Heart left ventricle (tissue), 13 donors: ENCODE measurements at regions not wholly inside any gene's neighbourhood (a gene's known extent, or its start where the extent isn't known, plus 50 kb on each side); places are given as distances from the start of the nearest gene placed in this dataset.

Experiments
- CTCF ChIP-seq, 12 donors: fragments of 200-600 bp; sonication (generic) in 4 of 12; IDR thresholded peaks; one replicate each; pipeline versions ENCODE4 v1.5.0 to v1.8.0; 2018 to 2022; ENCODE audit warnings: antibody characterized with exemption in 12 of 12, mild to moderate bottlenecking in 5 of 12
- POLR2A ChIP-seq, 2 donors: fragments of 450-650 bp; IDR thresholded peaks; one replicate each; pipeline ENCODE4 v1.6.1; 2017; ENCODE audit warnings: antibody characterized with exemption in 2 of 2, mild to moderate bottlenecking in 2 of 2, moderate library complexity in 2 of 2
- donor health status: ischemic (EF 13 %, LVEDD 7.1; RV severe dilation, severe dysfunction).
- donor health status: DM: no; HTN: yes; CAD: no.
- donor health status: DM: no; HTN: no; CAD: no.
- donor health status: ischemic (EF 25% LVEDD 6.9; RV normal size, moderate dysfunction).
- donor health status: ischemic (EF 25% LVEDD 5.7; RV mildly dilated, moderate dysfunction).
- donor health status: ischemic (EF 35%, LVEDD 5.7; RV mildly dilated, moderate dysfunction).
- donor health status: nonischemic (EF 11% LVEDD 7.7; RV severe dilation, severe dysfunction).
- donor health status: DM: yes; HTN: yes; CAD: no.
- donor health status: PGD.
- donor health status: ischemic (EF 29% LVEDD 5.4; RV normal size, mild dysfunction).
- donor health status: nonischemic (EF 23%, LVEDD 6.1; RV moderate dilation, normal function).

- no peak for TF ChIP-seq CTCF (IDR thresholded peaks at IDR 0.05)
- no peak for TF ChIP-seq POLR2A (IDR thresholded peaks at IDR 0.05)
Observed at GRCh38 chr12:67797753-67798152, 149.2 kb downstream of the DYRK2 start.
